OCI-LY3 (cell line): ENCODE measurements at regions not wholly inside any gene's neighbourhood (a gene's known extent, or its start where the extent isn't known, plus 50 kb on each side); places are given as distances from the start of the nearest gene placed in this dataset.

ENCODE experiments used
- CTCF ChIP-seq: fragments of 200-600, 300-600 bp; sonication (generic); IDR thresholded peaks from 2 replicates; pipeline ENCODE4 v1.5.1; 2014; ENCODE audit warnings: antibody characterized with exemption, low read length, low read depth
- EZH2phosphoT487 ChIP-seq: fragments of 200-600 bp; shearing (Covaris generic); IDR thresholded peaks from 2 replicates; pipeline ENCODE4 v1.6.1; 2018; ENCODE audit warnings: antibody characterized with exemption, mixed run types, low read depth

DNA sequence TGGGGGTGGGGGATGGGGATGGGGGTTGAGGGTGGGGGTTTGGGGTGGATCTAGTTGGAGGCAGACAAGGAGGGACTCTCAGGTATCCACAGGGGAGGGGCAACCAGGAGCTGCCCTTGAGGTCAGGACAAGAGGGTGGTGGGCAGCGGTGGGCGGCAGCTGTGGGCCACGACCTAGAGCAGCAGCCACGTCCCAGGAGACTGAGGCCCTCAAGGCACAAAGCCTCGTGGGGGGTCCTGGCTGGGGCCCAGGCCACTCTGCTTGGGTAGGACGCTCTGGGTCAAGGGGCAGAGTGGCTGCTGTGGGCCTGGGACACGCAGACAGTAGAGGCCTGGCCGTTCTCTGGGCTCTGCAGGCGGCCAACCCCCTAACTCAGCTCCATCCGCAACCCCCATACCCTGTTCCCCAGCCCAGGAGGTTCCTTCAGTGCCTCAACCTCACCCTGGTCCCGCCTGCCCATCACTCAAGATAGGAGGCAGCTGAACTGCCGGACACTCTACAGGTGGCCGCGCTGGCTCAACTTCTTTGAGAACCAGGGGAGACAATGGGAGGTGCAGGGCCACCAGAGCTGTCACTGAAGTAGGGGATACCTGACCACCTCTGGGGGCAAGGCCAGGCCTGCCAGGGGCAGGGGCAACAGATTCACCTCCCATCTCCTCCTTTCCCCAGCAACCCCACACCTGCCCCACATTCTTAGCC lies 75.6 kb downstream of the ENGASE start:
- no peak for TF ChIP-seq CTCF
- no peak for TF ChIP-seq EZH2phosphoT487
